Gastroesophageal sphincter (tissue), 3 donors: ENCODE measurements at regions not wholly inside any gene's neighbourhood (a gene's known extent, or its start where the extent isn't known, plus 50 kb on each side); places are given as distances from the start of the nearest gene placed in this dataset.
"Not testable (repeated sequence)": the region's sequence is repeated elsewhere in the genome, so short reads cannot be mapped to it uniquely, and the experiment has no call there.

Source experiments
- POLR2A ChIP-seq, 2 donors: fragments of 450-650 bp; IDR thresholded peaks; one replicate each; pipeline ENCODE4 v1.6.1; 2017; ENCODE audit warnings: antibody characterized with exemption in 2 of 2, mild to moderate bottlenecking in 2 of 2, moderate library complexity in 1 of 2
- POLR2AphosphoS5 ChIP-seq: sonication (generic); formaldehyde crosslinking; IDR thresholded peaks from one replicate; pipeline ENCODE4 v1.6.1; 2017; ENCODE audit warnings: antibody characterized with exemption
- TF ChIP-seq, protein P1 (sequence below), 4 experiments: fragments of 200-600 bp in 2 of 4; fragments of 450-650 bp in 2 of 4; sonication (generic) in 1 of 4; IDR thresholded peaks; one replicate each; pipeline ENCODE4 v1.5.1; 2017 to 2019; ENCODE audit warnings: antibody characterized with exemption in 4 of 4, mild to moderate bottlenecking in 2 of 4, moderate library complexity in 2 of 4

DNA sequence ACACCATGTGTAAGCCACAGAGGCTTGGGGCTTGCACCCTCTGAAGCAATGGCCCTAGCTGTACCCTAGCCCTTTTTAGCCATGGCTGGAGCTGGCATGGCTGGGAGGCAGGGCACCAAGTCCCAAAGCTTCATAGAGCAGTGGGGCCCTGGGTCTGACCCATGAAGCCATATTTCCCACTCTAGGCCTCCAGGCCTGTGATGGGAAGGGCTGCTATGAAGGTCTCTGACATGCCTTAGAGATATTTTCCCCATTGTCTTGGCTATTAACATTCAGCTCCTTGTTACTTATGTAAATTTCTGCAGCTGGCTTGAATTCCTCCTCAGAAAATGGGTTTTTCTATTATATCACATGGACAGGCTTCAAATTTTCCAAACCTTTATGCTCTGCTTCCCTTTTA, 68.8 kb upstream of the PPP1R12A start:
- TF ChIP-seq, protein P1, sequence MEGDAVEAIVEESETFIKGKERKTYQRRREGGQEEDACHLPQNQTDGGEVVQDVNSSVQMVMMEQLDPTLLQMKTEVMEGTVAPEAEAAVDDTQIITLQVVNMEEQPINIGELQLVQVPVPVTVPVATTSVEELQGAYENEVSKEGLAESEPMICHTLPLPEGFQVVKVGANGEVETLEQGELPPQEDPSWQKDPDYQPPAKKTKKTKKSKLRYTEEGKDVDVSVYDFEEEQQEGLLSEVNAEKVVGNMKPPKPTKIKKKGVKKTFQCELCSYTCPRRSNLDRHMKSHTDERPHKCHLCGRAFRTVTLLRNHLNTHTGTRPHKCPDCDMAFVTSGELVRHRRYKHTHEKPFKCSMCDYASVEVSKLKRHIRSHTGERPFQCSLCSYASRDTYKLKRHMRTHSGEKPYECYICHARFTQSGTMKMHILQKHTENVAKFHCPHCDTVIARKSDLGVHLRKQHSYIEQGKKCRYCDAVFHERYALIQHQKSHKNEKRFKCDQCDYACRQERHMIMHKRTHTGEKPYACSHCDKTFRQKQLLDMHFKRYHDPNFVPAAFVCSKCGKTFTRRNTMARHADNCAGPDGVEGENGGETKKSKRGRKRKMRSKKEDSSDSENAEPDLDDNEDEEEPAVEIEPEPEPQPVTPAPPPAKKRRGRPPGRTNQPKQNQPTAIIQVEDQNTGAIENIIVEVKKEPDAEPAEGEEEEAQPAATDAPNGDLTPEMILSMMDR (IDR thresholded peaks at IDR 0.05) = not testable (repeated sequence)
- TF ChIP-seq POLR2A (IDR thresholded peaks at IDR 0.05); POLR2AphosphoS5: not testable (repeated sequence)
